HCT116 (cell line): ENCODE measurements at regions not wholly inside any gene's neighbourhood (a gene's known extent, or its start where the extent isn't known, plus 50 kb on each side); places are given as distances from the start of the nearest gene placed in this dataset.

Source experiments
- ATAC-seq: fragments of 200-7000 bp; cut with Tn5 transposase; 2 replicates; pipeline ENCODE4 v1.9.1; 2020; ENCODE audit warnings: mild to moderate bottlenecking, moderate library complexity
- BruUV-seq: library from RNA; stranded (reverse); fragments of 400-500 nt; replicated peaks from 2 replicates; lab custom pipeline; 2021; lab: Mats Ljungman, UMichigan
- CTCF ChIA-PET: fragments of 300-600 bp; sonication (Branson Sonifier 250); formaldehyde crosslinking; loops from one replicate; lab custom pipeline; 2021; ENCODE audit warnings: antibody characterized with exemption; lab: Charles Lee
- POLR2A ChIA-PET: fragments of 300-600, 350-600 bp; sonication (Branson Sonifier 250); formaldehyde crosslinking; loops from one replicate; lab custom pipeline; 2021; ENCODE audit warnings: antibody characterized with exemption; lab: Charles Lee
- RAD21 ChIA-PET, 2 experiments: fragments of 300-600 bp; sonication (Branson Sonifier 250); formaldehyde crosslinking; loops; one replicate each; lab custom pipeline; 2023; ENCODE audit warnings: low total read pairs in 2 of 2; ENCODE audit not compliant: uncharacterized antibody in 2 of 2, unreplicated experiment in 2 of 2, low non-redundant PET in 1 of 2; lab: Charles Lee
- DNase-seq: peaks from one replicate; pipeline ENCODE4 v3.0.0-alpha.2; 2010; ENCODE audit warnings: low read depth, low spot score
- H2AFZ ChIP-seq: fragments of 200-600 bp; shearing (Covaris generic), sonication (generic); 2 replicates; pipeline ENCODE4 v1.6.1; 2017; ENCODE audit warnings: low read depth, mixed run types, mixed read lengths, antibody characterized with exemption, low read length; ENCODE audit not compliant: poor library complexity, severe bottlenecking
- H3K27ac ChIP-seq: 2 replicates; pipeline ENCODE4 v1.5.1; 2012; ENCODE audit warnings: low read depth, low read length
- H3K27me3 ChIP-seq: fragments of 200-600 bp; sonication (generic); 2 replicates; pipeline ENCODE4 v1.6.1; 2016; ENCODE audit warnings: mixed run types, low read length, mixed read lengths; ENCODE audit not compliant: insufficient read depth
- H3K36me3 ChIP-seq, 2 experiments: fragments of 200-500 bp in 1 of 2; fragments of 200-600 bp in 1 of 2; sonication (Bioruptor generic) in 1 of 2; sonication (generic) in 1 of 2; 2 replicates each; pipeline versions ENCODE4 v1.5.1 to v1.6.1; 2014 to 2016; ENCODE audit warnings: low read length in 2 of 2, inconsistent platforms in 1 of 2, mixed read lengths in 1 of 2, mixed run types in 1 of 2; ENCODE audit not compliant: insufficient read depth in 2 of 2, control insufficient read depth in 1 of 2
- H3K4me1 ChIP-seq, 2 experiments: fragments of 200-600 bp in 1 of 2; sonication (generic) in 1 of 2; 2 replicates each; pipeline versions ENCODE4 v1.5.1 to v1.6.1; 2012 to 2017; ENCODE audit warnings: low read length in 2 of 2, inconsistent platforms in 1 of 2, mild to moderate bottlenecking in 1 of 2, mixed read lengths in 1 of 2, mixed run types in 1 of 2, moderate library complexity in 1 of 2; ENCODE audit not compliant: insufficient read depth in 2 of 2, control insufficient read depth in 1 of 2
- H3K4me2 ChIP-seq: fragments of 200-600 bp; sonication (generic); 2 replicates; pipeline ENCODE4 v1.6.1; 2017; ENCODE audit warnings: mixed run types, low read length, mixed read lengths
- H3K4me3 ChIP-seq, 2 experiments: fragments of 200-600 bp in 1 of 2; sonication (generic) in 1 of 2; replicated peaks in 1 of 2; 2 replicates each; pipeline ENCODE4 v1.5.1; 2011 to 2016; ENCODE audit warnings: low read length in 2 of 2, control low read depth in 1 of 2, low read depth in 1 of 2, mild to moderate bottlenecking in 1 of 2, mixed read lengths in 1 of 2, mixed run types in 1 of 2
- H3K79me2 ChIP-seq: fragments of 200-600 bp; sonication (generic); 2 replicates; pipeline ENCODE4 v1.6.1; 2017; ENCODE audit warnings: mild to moderate bottlenecking, mixed run types, low read length, moderate library complexity, mixed read lengths; ENCODE audit not compliant: insufficient read depth
- H3K9ac ChIP-seq: fragments of 200-600 bp; sonication (generic); 2 replicates; pipeline ENCODE4 v1.6.1; 2016; ENCODE audit warnings: low read length, mixed read lengths
- H3K9me2 ChIP-seq: fragments of 200-600 bp; sonication (generic), shearing (Covaris generic); 2 replicates; pipeline ENCODE4 v1.6.1; 2017; ENCODE audit warnings: mixed run types, mild to moderate bottlenecking, moderate library complexity; ENCODE audit not compliant: insufficient read depth
- H3K9me3 ChIP-seq, 2 experiments: fragments of 200-500 bp in 1 of 2; fragments of 200-600 bp in 1 of 2; sonication (Bioruptor generic) in 1 of 2; sonication (generic) in 1 of 2; 2 replicates each; pipeline ENCODE4 v1.6.1; 2014 to 2017; ENCODE audit warnings: low read length in 2 of 2, mixed read lengths in 2 of 2, inconsistent platforms in 1 of 2, low read depth in 1 of 2, mild to moderate bottlenecking in 1 of 2, mixed run types in 1 of 2, moderate library complexity in 1 of 2; ENCODE audit not compliant: control insufficient read depth in 1 of 2, insufficient read depth in 1 of 2
- H4K20me1 ChIP-seq: fragments of 200-600 bp; sonication (generic), shearing (Covaris generic); 2 replicates; pipeline ENCODE4 v1.6.1; 2017; ENCODE audit warnings: mixed run types, mild to moderate bottlenecking, moderate library complexity; ENCODE audit not compliant: insufficient read depth
- CBX3 ChIP-seq: IDR thresholded peaks from 2 replicates; pipeline ENCODE4 v1.6.1; 2012; ENCODE audit warnings: low read depth
- EGR1 ChIP-seq: IDR thresholded peaks from 2 replicates; pipeline ENCODE4 v1.6.1; 2012; ENCODE audit warnings: low read depth
- ELF1 ChIP-seq: IDR thresholded peaks from 2 replicates; pipeline ENCODE4 v1.6.1; 2012; ENCODE audit warnings: low read depth, borderline replicate concordance
- EZH2 ChIP-seq: fragments of 200-600 bp; sonication (generic); IDR thresholded peaks from 2 replicates; pipeline ENCODE4 v1.6.1; 2017; ENCODE audit warnings: antibody characterized with exemption, mixed run types
- FOSL1 ChIP-seq: IDR thresholded peaks from 2 replicates; pipeline ENCODE4 v1.6.1; 2012; ENCODE audit warnings: low read depth
- JUND ChIP-seq: IDR thresholded peaks from 2 replicates; pipeline ENCODE4 v1.6.1; 2012
- POLR2AphosphoS5 ChIP-seq: IDR thresholded peaks from 2 replicates; pipeline ENCODE4 v1.6.1; 2011; ENCODE audit warnings: mild to moderate bottlenecking, low read depth, low read length, moderate library complexity
- RAD21 ChIP-seq: IDR thresholded peaks from 2 replicates; pipeline ENCODE4 v1.6.1; 2012; ENCODE audit warnings: low read depth, mild to moderate bottlenecking
- SIN3A ChIP-seq: IDR thresholded peaks from 2 replicates; pipeline ENCODE4 v1.6.1; 2012; ENCODE audit warnings: low read depth
- SRF ChIP-seq: IDR thresholded peaks from 2 replicates; pipeline ENCODE4 v1.6.1; 2012; ENCODE audit warnings: low read depth
- TCF7L2 ChIP-seq: IDR thresholded peaks from 2 replicates; pipeline ENCODE4 v1.7.0; 2011; ENCODE audit warnings: borderline replicate concordance, inconsistent platforms; ENCODE audit not compliant: insufficient read depth, insufficient read length; ENCODE audit errors: extremely low read depth
- ZFX ChIP-seq: fragments of 450-650 bp; IDR thresholded peaks from 2 replicates; pipeline ENCODE4 v1.6.1; 2017
- ZNF274 ChIP-seq: fragments of 200-500 bp; sonication (Bioruptor generic); IDR thresholded peaks from 2 replicates; pipeline ENCODE4 v1.6.1; 2014; ENCODE audit warnings: mild to moderate bottlenecking, low read depth, low read length, inconsistent platforms
- intact Hi-C: fragments of 100-400 bp; cut with micrococcal nuclease; formaldehyde crosslinking; loops from 2 replicates; pipeline ENCODE4 v1.10.0; 2022
- TF ChIP-seq, protein P1 (sequence below), 3 experiments: fragments of 200-600 bp in 1 of 3; sonication (generic) in 1 of 3; IDR thresholded peaks in 2 of 3; conservative IDR thresholded peaks in 1 of 3; 2 replicates each; pipeline ENCODE4 v1.5.1; 2012 to 2017; ENCODE audit warnings: low read depth in 2 of 3, low read length in 2 of 3, antibody characterized with exemption in 1 of 3, borderline replicate concordance in 1 of 3, control low read depth in 1 of 3, mild to moderate bottlenecking in 1 of 3, mixed read lengths in 1 of 3, mixed run types in 1 of 3, moderate library complexity in 1 of 3; ENCODE audit not compliant: insufficient read depth in 1 of 3
- TF ChIP-seq, protein P2 (sequence below): IDR thresholded peaks from 2 replicates; pipeline ENCODE4 v1.6.1; 2012
- TF ChIP-seq, protein P3 (sequence below): IDR thresholded peaks from 2 replicates; pipeline ENCODE4 v1.6.1; 2012
- TF ChIP-seq, protein P4 (sequence below): IDR thresholded peaks from 2 replicates; pipeline ENCODE4 v1.6.1; 2011; ENCODE audit warnings: mild to moderate bottlenecking, low read length, moderate library complexity; ENCODE audit not compliant: insufficient replicate concordance; ENCODE audit errors: extremely low read depth

DNA sequence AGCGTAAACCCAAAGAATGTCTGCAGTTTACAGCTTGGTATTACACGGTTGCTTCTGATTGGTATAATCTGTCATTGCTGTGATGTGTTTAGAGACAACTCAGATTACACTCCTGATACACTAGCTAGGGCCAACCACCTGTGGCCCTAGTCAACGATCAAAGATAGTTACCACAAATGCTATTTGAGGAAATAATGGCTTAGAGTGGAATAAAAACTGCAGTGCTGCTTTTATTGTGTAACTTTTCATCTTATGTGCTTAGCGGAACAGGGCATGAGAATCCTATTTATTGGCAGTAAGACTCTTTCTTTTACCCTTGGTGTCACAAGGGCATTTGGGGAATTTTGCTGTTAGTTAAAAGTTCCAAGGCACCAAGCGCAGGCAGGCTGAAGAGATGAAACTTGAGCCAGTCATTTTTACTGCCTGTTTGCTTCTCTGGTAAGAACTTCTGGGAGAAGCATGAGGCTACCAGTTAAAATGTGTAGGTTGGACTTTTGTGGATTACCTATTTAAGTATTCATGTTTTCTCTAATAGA is 363.3 kb downstream of the KCNRG start (continued):
- TF ChIP-seq, protein P1, sequence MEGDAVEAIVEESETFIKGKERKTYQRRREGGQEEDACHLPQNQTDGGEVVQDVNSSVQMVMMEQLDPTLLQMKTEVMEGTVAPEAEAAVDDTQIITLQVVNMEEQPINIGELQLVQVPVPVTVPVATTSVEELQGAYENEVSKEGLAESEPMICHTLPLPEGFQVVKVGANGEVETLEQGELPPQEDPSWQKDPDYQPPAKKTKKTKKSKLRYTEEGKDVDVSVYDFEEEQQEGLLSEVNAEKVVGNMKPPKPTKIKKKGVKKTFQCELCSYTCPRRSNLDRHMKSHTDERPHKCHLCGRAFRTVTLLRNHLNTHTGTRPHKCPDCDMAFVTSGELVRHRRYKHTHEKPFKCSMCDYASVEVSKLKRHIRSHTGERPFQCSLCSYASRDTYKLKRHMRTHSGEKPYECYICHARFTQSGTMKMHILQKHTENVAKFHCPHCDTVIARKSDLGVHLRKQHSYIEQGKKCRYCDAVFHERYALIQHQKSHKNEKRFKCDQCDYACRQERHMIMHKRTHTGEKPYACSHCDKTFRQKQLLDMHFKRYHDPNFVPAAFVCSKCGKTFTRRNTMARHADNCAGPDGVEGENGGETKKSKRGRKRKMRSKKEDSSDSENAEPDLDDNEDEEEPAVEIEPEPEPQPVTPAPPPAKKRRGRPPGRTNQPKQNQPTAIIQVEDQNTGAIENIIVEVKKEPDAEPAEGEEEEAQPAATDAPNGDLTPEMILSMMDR (IDR thresholded peaks at IDR 0.05 in 2 of 3, conservative IDR thresholded peaks at IDR 0.05 in 1 of 3; ENCODE audit: borderline replicate concordance in 1 of 3, insufficient read depth in 1 of 3, low read depth in 2 of 3, low read length in 2 of 3), result no peak
- TF ChIP-seq CBX3, result no peak

DNA sequence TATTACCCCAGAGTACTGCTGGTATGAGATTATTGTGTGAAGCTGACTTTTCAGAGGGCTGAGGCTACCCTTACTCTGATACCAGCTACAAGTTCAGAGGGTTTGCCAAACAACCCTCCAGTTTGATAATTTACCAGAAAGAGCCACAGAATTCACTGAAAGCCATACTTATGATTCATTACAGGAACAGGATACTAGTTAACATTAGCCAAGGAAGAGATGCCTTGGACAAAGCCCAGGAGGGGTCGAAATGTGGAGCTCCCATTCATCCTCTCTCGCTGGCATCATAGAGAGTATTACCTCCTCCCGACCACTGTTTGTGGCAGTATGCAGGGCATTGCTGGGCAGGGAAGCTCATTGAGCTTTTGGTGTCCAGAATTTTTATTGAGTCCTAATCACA is 364.3 kb downstream of the KCNRG start:
- DNase-seq (no peak), ATAC-seq (no peak)
- Histone ChIP-seq H3K36me3 (no peaks in the 10 kb centered on the region), H3K9ac (no peak overlapping the region), H3K4me3 (no peak overlapping the region), H3K27me3 (no peaks in the 10 kb centered on the region), H3K9me2 (no peaks in the 10 kb centered on the region), H3K9me3 (peaks cover 7 to 10% of the 10 kb centered on the region in 2 experiments; a peak in 2 of 4 replicates), H2AFZ (no peak overlapping the region), H4K20me1 (no peaks in the 10 kb centered on the region), H3K79me2 (no peaks in the 10 kb centered on the region), H3K27ac (no peak overlapping the region), H3K4me2 (no peak overlapping the region), H3K4me1 (no peaks in the 10 kb centered on the region)
- ChIA-PET POLR2A (no interaction called here), CTCF (no interaction called here), RAD21 (no interaction called here)
- BruUV-seq, result no TSS peak
- no peak for TF ChIP-seq SIN3A
- TF ChIP-seq, protein P1 (IDR thresholded peaks at IDR 0.05 in 2 of 3, conservative IDR thresholded peaks at IDR 0.05 in 1 of 3; ENCODE audit: borderline replicate concordance in 1 of 3, insufficient read depth in 1 of 3, low read depth in 2 of 3, low read length in 2 of 3), result no peak
- TF ChIP-seq, protein P2, sequence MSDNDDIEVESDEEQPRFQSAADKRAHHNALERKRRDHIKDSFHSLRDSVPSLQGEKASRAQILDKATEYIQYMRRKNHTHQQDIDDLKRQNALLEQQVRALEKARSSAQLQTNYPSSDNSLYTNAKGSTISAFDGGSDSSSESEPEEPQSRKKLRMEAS, result no peak
- TF ChIP-seq EZH2, result no peak
- TF ChIP-seq FOSL1, result no peak
- no peak for TF ChIP-seq EGR1
- no peak for TF ChIP-seq SRF
- TF ChIP-seq POLR2AphosphoS5, result no peak
- TF ChIP-seq, protein P3, sequence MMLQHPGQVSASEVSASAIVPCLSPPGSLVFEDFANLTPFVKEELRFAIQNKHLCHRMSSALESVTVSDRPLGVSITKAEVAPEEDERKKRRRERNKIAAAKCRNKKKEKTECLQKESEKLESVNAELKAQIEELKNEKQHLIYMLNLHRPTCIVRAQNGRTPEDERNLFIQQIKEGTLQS, result no peak
- TF ChIP-seq ZFX, result no peak
- TF ChIP-seq TCF7L2, result no peak
- no peak for TF ChIP-seq JUND
- TF ChIP-seq, protein P4, sequence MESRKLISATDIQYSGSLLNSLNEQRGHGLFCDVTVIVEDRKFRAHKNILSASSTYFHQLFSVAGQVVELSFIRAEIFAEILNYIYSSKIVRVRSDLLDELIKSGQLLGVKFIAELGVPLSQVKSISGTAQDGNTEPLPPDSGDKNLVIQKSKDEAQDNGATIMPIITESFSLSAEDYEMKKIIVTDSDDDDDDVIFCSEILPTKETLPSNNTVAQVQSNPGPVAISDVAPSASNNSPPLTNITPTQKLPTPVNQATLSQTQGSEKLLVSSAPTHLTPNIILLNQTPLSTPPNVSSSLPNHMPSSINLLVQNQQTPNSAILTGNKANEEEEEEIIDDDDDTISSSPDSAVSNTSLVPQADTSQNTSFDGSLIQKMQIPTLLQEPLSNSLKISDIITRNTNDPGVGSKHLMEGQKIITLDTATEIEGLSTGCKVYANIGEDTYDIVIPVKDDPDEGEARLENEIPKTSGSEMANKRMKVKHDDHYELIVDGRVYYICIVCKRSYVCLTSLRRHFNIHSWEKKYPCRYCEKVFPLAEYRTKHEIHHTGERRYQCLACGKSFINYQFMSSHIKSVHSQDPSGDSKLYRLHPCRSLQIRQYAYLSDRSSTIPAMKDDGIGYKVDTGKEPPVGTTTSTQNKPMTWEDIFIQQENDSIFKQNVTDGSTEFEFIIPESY, result no peak
- TF ChIP-seq ZNF274, result no peak
- TF ChIP-seq RAD21, result no peak
- no peak for TF ChIP-seq ELF1
- no peak for TF ChIP-seq CBX3
- intact Hi-C loops, result no loop called here
